ENCODE measurements at regions not wholly inside any gene's neighbourhood (a gene's known extent, or its start where the extent isn't known, plus 50 kb on each side); places are given as distances from the start of the nearest gene placed in this dataset.

DNA sequence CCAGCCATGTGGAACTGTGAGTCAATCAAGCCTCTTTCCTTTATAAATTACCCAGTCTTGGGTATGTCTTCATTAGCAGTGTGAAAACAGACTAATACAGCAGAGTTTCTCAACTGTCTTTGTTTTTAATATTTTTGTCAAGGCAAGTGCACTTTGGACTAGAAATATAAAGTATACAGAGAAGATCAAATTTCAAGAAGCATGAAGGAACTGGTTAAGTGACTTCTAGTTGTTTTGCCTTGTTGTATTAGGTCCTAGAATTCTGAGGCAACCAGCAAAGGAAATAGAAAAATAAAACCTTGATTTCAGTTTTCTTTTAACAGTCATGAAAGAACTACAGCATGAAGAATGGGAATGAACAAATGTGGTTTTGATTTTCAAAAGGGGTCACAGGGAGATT lies 131.1 kb upstream of the PTGFR start:
- TF ChIP-seq NFIC (IDR thresholded peaks at IDR 0.05) (no peak), EP300 (IDR thresholded peaks at IDR 0.05; ENCODE audit: borderline replicate concordance) (no peak), TCF12 (IDR thresholded peaks at IDR 0.05; ENCODE audit: low read depth) (no peak), FOXM1 (IDR thresholded peaks at IDR 0.05; ENCODE audit: borderline replicate concordance, low read depth) (no peak), YY1 (IDR thresholded peaks at IDR 0.05; ENCODE audit: low read depth) (no peak), ZBTB7A (IDR thresholded peaks at IDR 0.05; ENCODE audit: low read depth) (no peak), TAF1 (IDR thresholded peaks at IDR 0.05; ENCODE audit: low read depth) (no peak), CREB1 (IDR thresholded peaks at IDR 0.05; ENCODE audit: low read depth) (no peak)
- TF ChIP-seq, protein P1, sequence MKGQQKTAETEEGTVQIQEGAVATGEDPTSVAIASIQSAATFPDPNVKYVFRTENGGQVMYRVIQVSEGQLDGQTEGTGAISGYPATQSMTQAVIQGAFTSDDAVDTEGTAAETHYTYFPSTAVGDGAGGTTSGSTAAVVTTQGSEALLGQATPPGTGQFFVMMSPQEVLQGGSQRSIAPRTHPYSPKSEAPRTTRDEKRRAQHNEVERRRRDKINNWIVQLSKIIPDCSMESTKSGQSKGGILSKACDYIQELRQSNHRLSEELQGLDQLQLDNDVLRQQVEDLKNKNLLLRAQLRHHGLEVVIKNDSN (IDR thresholded peaks at IDR 0.05), result no peak
- TF ChIP-seq, protein P2, sequence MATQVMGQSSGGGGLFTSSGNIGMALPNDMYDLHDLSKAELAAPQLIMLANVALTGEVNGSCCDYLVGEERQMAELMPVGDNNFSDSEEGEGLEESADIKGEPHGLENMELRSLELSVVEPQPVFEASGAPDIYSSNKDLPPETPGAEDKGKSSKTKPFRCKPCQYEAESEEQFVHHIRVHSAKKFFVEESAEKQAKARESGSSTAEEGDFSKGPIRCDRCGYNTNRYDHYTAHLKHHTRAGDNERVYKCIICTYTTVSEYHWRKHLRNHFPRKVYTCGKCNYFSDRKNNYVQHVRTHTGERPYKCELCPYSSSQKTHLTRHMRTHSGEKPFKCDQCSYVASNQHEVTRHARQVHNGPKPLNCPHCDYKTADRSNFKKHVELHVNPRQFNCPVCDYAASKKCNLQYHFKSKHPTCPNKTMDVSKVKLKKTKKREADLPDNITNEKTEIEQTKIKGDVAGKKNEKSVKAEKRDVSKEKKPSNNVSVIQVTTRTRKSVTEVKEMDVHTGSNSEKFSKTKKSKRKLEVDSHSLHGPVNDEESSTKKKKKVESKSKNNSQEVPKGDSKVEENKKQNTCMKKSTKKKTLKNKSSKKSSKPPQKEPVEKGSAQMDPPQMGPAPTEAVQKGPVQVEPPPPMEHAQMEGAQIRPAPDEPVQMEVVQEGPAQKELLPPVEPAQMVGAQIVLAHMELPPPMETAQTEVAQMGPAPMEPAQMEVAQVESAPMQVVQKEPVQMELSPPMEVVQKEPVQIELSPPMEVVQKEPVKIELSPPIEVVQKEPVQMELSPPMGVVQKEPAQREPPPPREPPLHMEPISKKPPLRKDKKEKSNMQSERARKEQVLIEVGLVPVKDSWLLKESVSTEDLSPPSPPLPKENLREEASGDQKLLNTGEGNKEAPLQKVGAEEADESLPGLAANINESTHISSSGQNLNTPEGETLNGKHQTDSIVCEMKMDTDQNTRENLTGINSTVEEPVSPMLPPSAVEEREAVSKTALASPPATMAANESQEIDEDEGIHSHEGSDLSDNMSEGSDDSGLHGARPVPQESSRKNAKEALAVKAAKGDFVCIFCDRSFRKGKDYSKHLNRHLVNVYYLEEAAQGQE (IDR thresholded peaks at IDR 0.05; ENCODE audit: low read depth), result no peak

DNA sequence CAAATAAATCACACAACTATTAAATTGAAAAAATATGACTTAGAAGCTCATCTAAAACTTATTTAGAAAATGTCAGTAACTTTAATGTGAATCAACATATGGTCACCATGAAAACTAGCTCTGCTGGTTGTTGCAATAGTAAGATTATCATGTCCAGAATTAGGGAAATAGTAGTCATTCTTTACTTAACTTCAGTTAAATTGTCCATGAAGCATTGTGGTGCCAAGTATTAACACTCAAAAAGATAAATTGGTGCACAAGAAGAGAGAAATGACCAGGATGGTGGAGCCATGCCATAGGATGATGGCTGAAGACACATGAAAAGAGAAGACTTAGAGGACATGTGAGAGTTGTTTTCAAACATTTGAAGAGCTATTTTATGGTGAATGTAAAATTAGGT lies 130.2 kb upstream of the PTGFR start:
- TF ChIP-seq TEAD4 (IDR thresholded peaks at IDR 0.05) (no peak), CEBPB (IDR thresholded peaks at IDR 0.05) (no peak), YY1 (IDR thresholded peaks at IDR 0.05; ENCODE audit: low read depth) (no peak), NFIC (IDR thresholded peaks at IDR 0.05) (no peak), EGR1 (IDR thresholded peaks at IDR 0.05) (no peak)
- TF ChIP-seq, protein P3, sequence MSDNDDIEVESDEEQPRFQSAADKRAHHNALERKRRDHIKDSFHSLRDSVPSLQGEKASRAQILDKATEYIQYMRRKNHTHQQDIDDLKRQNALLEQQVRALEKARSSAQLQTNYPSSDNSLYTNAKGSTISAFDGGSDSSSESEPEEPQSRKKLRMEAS (IDR thresholded peaks at IDR 0.05), result no peak
- TF ChIP-seq, protein P2 (IDR thresholded peaks at IDR 0.05; ENCODE audit: low read depth), result no peak
- TF ChIP-seq, protein P1 (IDR thresholded peaks at IDR 0.05), result no peak

DNA sequence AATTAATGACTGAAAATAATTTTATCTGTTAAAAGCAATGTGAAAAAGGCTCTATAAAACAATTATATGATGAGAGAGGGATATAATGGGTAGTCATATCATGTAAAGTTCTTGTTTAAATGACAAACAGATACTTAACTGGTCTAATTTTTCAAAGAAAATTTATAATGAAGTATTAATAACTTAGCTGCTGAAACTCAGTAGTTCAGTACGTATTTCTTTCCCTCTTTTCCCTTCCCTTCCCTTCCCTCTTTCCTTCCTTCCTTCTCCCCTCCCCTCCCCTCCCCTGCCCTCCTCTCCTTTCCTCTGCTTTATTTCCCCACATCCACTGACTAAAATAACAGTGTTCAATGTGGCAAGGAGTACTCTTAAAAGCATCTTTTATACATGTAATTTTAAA lies 123.1 kb upstream of the PTGFR start:
- TF ChIP-seq, protein P3 (IDR thresholded peaks at IDR 0.05), result no peak

DNA sequence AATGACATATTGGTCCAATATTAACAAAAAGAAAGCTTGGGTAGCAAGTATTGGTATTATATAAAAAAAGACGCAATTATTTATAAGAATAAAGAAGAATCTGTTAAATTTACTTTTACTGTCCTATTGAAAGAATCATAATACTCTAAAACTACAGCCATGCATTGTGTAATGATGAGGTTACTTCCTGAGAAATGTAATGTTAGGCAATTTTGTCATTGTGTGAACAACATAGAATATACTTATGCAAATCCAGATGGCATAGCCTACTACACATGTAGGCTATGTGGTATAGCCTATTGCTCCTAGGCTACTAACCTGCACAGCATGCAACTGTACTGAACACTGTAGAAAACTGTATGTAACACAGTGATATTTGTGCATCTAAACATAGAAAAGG lies 121.2 kb upstream of the PTGFR start:
- no peak for TF ChIP-seq CEBPB (IDR thresholded peaks at IDR 0.05)

DNA sequence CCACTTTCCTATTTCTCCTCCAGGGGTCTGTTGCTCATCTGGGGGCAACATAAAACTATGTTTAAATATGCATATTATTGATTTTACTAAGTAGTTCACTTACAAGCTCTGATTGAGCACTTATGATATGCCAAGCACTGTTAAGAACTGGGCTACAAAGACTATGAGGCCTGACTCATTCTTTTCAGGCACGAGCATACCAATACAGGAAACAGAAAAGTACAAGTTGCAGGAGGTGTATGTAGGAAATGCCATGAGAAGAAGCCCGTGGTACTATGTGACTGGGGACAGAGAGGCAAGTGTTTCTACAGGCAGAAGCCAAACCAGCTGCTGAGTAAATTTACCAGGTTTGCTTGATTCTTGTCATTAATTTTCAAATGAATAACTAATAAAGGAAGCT lies 120.4 kb upstream of the PTGFR start:
- no peak for TF ChIP-seq CREB1 (IDR thresholded peaks at IDR 0.05; ENCODE audit: low read depth)
- TF ChIP-seq EGR1 (IDR thresholded peaks at IDR 0.05), result no peak
- TF ChIP-seq, protein P1 (IDR thresholded peaks at IDR 0.05), result no peak
- no peak for TF ChIP-seq TEAD4 (IDR thresholded peaks at IDR 0.05)
- TF ChIP-seq, protein P2 (IDR thresholded peaks at IDR 0.05; ENCODE audit: low read depth), result no peak
- TF ChIP-seq YY1 (IDR thresholded peaks at IDR 0.05; ENCODE audit: low read depth), result no peak
- no peak for TF ChIP-seq TCF12 (IDR thresholded peaks at IDR 0.05; ENCODE audit: low read depth)
- no peak for TF ChIP-seq FOXM1 (IDR thresholded peaks at IDR 0.05; ENCODE audit: borderline replicate concordance, low read depth)
